Heart right ventricle (tissue), 16 donors: ENCODE measurements at regions not wholly inside any gene's neighbourhood (a gene's known extent, or its start where the extent isn't known, plus 50 kb on each side); places are given as distances from the start of the nearest gene placed in this dataset.

ENCODE experiments used
- ATAC-seq, 8 donors: fragments of 200-7000 bp; cut with Tn5 transposase; one replicate each; pipeline ENCODE4 v1.9.1; 2020; ENCODE audit warnings: mild to moderate bottlenecking in 8 of 8, moderate library complexity in 8 of 8, moderate number of reproducible peaks in 1 of 8
- DNase-seq, 2 donors: peaks; one replicate each; pipeline ENCODE4 v3.0.0-alpha.2; 2020
- H3K27ac ChIP-seq, 10 donors: fragments of 200-600 bp; sonication (generic) in 2 of 10; one replicate each; pipeline versions ENCODE4 v1.5.0 to v1.8.0; 2020 to 2022; ENCODE audit warnings: mild to moderate bottlenecking in 3 of 10
- H3K27me3 ChIP-seq, 7 donors: fragments of 200-600 bp; one replicate each; pipeline ENCODE4 v1.8.0; 2021 to 2022; ENCODE audit warnings: mild to moderate bottlenecking in 2 of 7
- H3K36me3 ChIP-seq, 9 donors: fragments of 200-600 bp; sonication (generic) in 1 of 9; one replicate each; pipeline versions ENCODE4 v1.5.0 to v1.8.0; 2020 to 2022; ENCODE audit warnings: mild to moderate bottlenecking in 2 of 9
- H3K4me1 ChIP-seq, 9 donors: fragments of 200-600 bp; sonication (generic) in 1 of 9; one replicate each; pipeline versions ENCODE4 v1.5.0 to v1.8.0; 2020 to 2022; ENCODE audit warnings: mild to moderate bottlenecking in 4 of 9
- H3K4me3 ChIP-seq, 10 donors: fragments of 200-600 bp; sonication (generic) in 2 of 10; one replicate each; pipeline versions ENCODE4 v1.5.0 to v1.8.0; 2020 to 2022; ENCODE audit warnings: mild to moderate bottlenecking in 7 of 10, moderate library complexity in 2 of 10
- H3K9me3 ChIP-seq, 11 donors: fragments of 200-600 bp in 10 of 11; sonication (generic) in 2 of 11; one replicate each; pipeline versions ENCODE4 v1.5.0 to v1.8.0; 2013 to 2022; ENCODE audit warnings: mild to moderate bottlenecking in 2 of 11, control low read depth in 1 of 11, moderate library complexity in 1 of 11
- WGBS, 2 donors: extraction: QIAGEN DNeasy Blood & Tissue Kit; methylation state at CpG; one replicate each; pipeline ENCODE4 v1.1.7; 2013; ENCODE audit warnings: inconsistent platforms in 1 of 2; 5-methylcytosine and 5-hydroxymethylcytosine counted together
- intact Hi-C, 10 donors: fragments of 100-400 bp; cut with DNase I; formaldehyde crosslinking; loops; one replicate each; pipeline versions ENCODE4 v1.11.1 to v1.14.2; 2022
- TF ChIP-seq, protein P1 (sequence below), 9 donors: fragments of 200-600 bp; sonication (generic) in 2 of 9; IDR thresholded peaks; one replicate each; pipeline versions ENCODE4 v1.5.0 to v1.8.0; 2021 to 2022; ENCODE audit warnings: antibody characterized with exemption in 9 of 9, mild to moderate bottlenecking in 5 of 9, moderate library complexity in 1 of 9
- donor health status: Arrhythmogenic right ventricular cardiomyopathy.
- donor health status: ischemic (EF 13 %, LVEDD 7.1; RV severe dilation, severe dysfunction).
- donor health status: healthy with polysubstance abuse.
- donor health status: DM: no; HTN: yes; CAD: no.
- donor health status: DM: no; HTN: no; CAD: no.
- donor health status: ischemic (EF 25% LVEDD 6.9; RV normal size, moderate dysfunction).
- donor health status: ischemic (EF 25% LVEDD 5.7; RV mildly dilated, moderate dysfunction).
- donor health status: healthy.
- donor health status: DM: yes; HTN: yes; CAD: no.
- donor health status: Ischemic cardiomyopathy.
- donor health status: ischemic (EF 35%, LVEDD 5.7; RV mildly dilated, moderate dysfunction).
- donor health status: nonischemic (EF 11% LVEDD 7.7; RV severe dilation, severe dysfunction).
- donor health status: DM: yes; HTN: yes; CAD: no.
- donor health status: PGD.
- donor health status: ischemic (EF 29% LVEDD 5.4; RV normal size, mild dysfunction).
- donor health status: nonischemic (EF 23%, LVEDD 6.1; RV moderate dilation, normal function).

DNA sequence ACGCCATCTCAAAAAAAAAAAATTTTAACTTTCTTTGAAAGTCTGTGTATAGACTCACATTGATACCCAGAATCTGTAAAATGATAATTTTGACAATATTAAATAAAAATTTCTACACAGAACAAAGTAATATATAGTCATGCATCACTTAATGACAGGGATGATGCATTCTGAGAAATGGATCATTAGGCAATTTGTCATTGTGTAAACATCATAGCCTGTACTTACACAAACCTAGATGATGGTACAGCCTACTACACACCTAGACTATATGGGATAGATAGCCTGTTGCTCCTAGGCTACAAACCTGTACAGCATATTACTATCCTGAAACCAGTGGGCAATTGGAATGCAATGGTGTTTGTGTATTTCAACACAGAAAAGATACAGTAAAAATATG, 107.7 kb downstream of the BLTP1 start:
- Histone ChIP-seq H3K9me3 (no peaks in the 10 kb centered on the region), H3K27ac (no peak overlapping the region), H3K4me3 (no peak overlapping the region), H3K36me3 (peaks cover 0 to 98% (median 41%) of the 10 kb centered on the region in 9 donors), H3K4me1 (no peaks in the 10 kb centered on the region), H3K27me3 (no peaks in the 10 kb centered on the region)
- WGBS, 2 donors, result 100% methylated on average over 1 of the region's 1 CpG
- ATAC-seq (no peak), DNase-seq (no peak)
- intact Hi-C loops, result loop anchor here in 1 of 10 donors (10.0 kb wide), 1 partner anchor 65 kb away; no protein-coding TSS in a partner anchor
- TF ChIP-seq, protein P1, sequence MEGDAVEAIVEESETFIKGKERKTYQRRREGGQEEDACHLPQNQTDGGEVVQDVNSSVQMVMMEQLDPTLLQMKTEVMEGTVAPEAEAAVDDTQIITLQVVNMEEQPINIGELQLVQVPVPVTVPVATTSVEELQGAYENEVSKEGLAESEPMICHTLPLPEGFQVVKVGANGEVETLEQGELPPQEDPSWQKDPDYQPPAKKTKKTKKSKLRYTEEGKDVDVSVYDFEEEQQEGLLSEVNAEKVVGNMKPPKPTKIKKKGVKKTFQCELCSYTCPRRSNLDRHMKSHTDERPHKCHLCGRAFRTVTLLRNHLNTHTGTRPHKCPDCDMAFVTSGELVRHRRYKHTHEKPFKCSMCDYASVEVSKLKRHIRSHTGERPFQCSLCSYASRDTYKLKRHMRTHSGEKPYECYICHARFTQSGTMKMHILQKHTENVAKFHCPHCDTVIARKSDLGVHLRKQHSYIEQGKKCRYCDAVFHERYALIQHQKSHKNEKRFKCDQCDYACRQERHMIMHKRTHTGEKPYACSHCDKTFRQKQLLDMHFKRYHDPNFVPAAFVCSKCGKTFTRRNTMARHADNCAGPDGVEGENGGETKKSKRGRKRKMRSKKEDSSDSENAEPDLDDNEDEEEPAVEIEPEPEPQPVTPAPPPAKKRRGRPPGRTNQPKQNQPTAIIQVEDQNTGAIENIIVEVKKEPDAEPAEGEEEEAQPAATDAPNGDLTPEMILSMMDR (IDR thresholded peaks at IDR 0.05), result no peak

DNA sequence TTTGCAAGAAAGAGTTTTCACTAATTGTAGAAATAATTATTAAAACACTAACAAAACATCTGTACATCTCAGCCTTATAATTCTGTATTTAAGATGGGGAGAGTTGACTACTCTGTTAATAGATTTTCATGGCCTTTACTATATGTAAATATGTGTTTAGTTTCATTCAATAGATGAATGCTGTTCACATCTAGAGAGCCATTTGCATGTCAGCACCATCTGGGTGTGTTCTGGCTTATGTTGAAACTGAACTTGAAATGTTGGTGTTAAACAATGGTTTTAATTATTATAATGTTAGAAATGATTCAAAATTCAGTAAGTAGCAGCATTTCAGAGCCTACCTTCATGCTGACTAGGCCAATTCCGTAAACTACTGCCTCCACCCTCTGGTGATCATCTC, 102.5 kb upstream of the ADAD1 start:
- H3K27me3 ChIP-seq, result no peaks in the 10 kb centered on the region
- ATAC-seq (no peak), DNase-seq (no peak)
- WGBS, 2 donors, result 97% methylated on average over 1 of the region's 1 CpG
- peaks cover 0 to 100% (median 15%) of the 10 kb centered on the region in 9 donors for H3K36me3 ChIP-seq
- intact Hi-C loops, result no loop called here
- no peak overlapping the region for H3K4me3 ChIP-seq
- no peaks in the 10 kb centered on the region for H3K4me1 ChIP-seq
- TF ChIP-seq, protein P1 (IDR thresholded peaks at IDR 0.05), result no peak
- H3K9me3 ChIP-seq, result no peaks in the 10 kb centered on the region
- H3K27ac ChIP-seq, result no peak overlapping the region

DNA sequence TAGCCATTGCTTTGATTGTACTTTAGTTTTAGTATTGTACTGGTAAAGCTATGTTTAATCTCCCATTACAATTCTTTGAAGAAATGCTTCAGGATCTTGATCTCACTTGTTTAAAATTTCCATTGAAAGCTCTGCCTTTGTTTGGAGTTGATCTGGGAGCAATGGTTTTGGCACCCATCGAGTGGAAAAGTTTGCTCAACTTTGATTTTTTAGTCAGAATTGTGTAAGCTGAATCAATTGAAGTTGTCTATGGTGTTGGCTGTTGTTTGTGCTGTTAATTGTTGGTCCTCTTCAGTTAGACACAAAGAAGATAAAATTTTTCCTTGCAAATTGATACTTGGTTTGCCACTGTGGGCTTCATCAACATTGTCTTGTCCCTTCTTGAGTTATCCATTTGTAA, 99.8 kb upstream of the ADAD1 start:
- no peaks in the 10 kb centered on the region for H3K9me3 ChIP-seq
- H3K4me1 ChIP-seq, result no peaks in the 10 kb centered on the region
- H3K27me3 ChIP-seq, result no peaks in the 10 kb centered on the region
- no peak overlapping the region for H3K4me3 ChIP-seq
- intact Hi-C loops, result no loop called here
- DNase-seq, result no peak
- H3K36me3 ChIP-seq, result peaks cover 0 to 100% (median 17%) of the 10 kb centered on the region in 9 donors
- TF ChIP-seq, protein P1 (IDR thresholded peaks at IDR 0.05), result no peak
- ATAC-seq, result no peak
- no peak overlapping the region for H3K27ac ChIP-seq
- WGBS, 2 donors, result 99 to 100% methylated on average over 1 of the region's 1 CpG

DNA sequence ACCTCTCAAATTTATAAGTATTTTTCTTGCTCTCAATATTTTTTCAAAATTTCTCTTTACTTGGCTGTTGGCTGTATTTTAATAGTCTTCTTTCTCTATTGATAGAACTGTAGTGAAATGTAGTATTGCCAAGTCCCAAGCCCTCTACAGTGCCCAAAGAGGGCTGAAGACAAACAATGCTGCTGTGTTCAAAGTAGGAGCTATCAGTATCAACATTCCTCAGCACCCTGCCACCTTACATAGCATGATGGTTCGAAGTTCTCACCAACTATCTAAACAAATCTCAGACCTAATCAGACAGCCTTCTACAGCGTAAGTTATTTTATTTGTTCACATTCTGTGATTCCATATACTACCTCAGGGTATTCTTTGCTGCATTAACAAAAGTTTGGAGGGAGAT, 99.1 kb upstream of the ADAD1 start:
- Histone ChIP-seq H3K9me3 (no peaks in the 10 kb centered on the region), H3K27ac (no peak overlapping the region), H3K4me3 (no peak overlapping the region), H3K27me3 (no peaks in the 10 kb centered on the region), H3K4me1 (no peaks in the 10 kb centered on the region), H3K36me3 (peaks cover 0 to 100% (median 17%) of the 10 kb centered on the region in 9 donors)
- TF ChIP-seq, protein P1 (IDR thresholded peaks at IDR 0.05), result no peak
- 95% methylated on average over 2 of the region's 2 CpGs for WGBS, 2 donors
- DNase-seq, result no peak
- intact Hi-C loops, result no loop called here
- no peak for ATAC-seq
